Pancreas (tissue), 10 donors: ENCODE measurements at regions not wholly inside any gene's neighbourhood (a gene's known extent, or its start where the extent isn't known, plus 50 kb on each side); places are given as distances from the start of the nearest gene placed in this dataset.

Experiments used
- ATAC-seq, 4 donors: fragments of 200-7000 bp; cut with Tn5 transposase; one replicate each; pipeline versions ENCODE4 v1.8.0 to v1.9.1; 2020; ENCODE audit warnings: mild to moderate bottlenecking in 4 of 4, moderate library complexity in 4 of 4
- DNase-seq, 6 donors: peaks; one replicate each; pipeline ENCODE4 v3.0.0-alpha.2; 2020
- FAIRE-seq: peaks from 2 replicates; lab custom pipeline; 2012; peaks lifted over from hg19 to GRCh38; lab: Jason Lieb, UNC
- H3K27ac ChIP-seq, 4 donors: fragments of 200-600 bp; sonication (generic); 1 replicate in 3 of 4; 2 replicates in 1 of 4; pipeline versions ENCODE4 v1.5.0 to v1.8.0; 2020
- H3K27me3 ChIP-seq, 4 donors: fragments of 200-600 bp; one replicate each; pipeline ENCODE4 v1.8.0; 2021
- H3K36me3 ChIP-seq, 3 donors: fragments of 200-600 bp; sonication (generic) in 1 of 3; one replicate each; pipeline versions ENCODE4 v1.5.0 to v1.8.0; 2020 to 2021
- H3K4me1 ChIP-seq, 3 donors: fragments of 200-600 bp; one replicate each; pipeline ENCODE4 v1.8.0; 2021
- H3K4me3 ChIP-seq, 4 donors: fragments of 200-600 bp; sonication (generic) in 2 of 4; one replicate each; pipeline versions ENCODE4 v1.5.0 to v1.8.0; 2020 to 2021
- H3K9me3 ChIP-seq, 4 donors: fragments of 200-600 bp; one replicate each; pipeline ENCODE4 v1.8.0; 2021
- CTCF ChIP-seq, 4 donors: fragments of 200-600 bp; sonication (generic) in 3 of 4; IDR thresholded peaks; one replicate each; pipeline versions ENCODE4 v1.5.0 to v1.8.0; 2021; ENCODE audit warnings: antibody characterized with exemption in 4 of 4
- WGBS, 2 donors: extraction: QIAGEN DNeasy Blood & Tissue Kit; methylation state at CpG; one replicate each; pipeline ENCODE4 v1.1.7; 2013; 5-methylcytosine and 5-hydroxymethylcytosine counted together
- intact Hi-C, 3 donors: fragments of 100-400 bp; cut with DNase I; formaldehyde crosslinking; loops; one replicate each; pipeline versions ENCODE4 v1.11.1 to v1.14.2; 2022
- donor health status: healthy with polysubstance abuse.
- donor health status: DM: no; HTN: no; CAD: no; lungs with moderate emphysema.
- donor health status: DM: no; HTN: no; CAD: no.
- donor health status: control.
- donor health status: control.
- donor health status: Bipolar disorder and iron deficiency.
- donor health status: DM: yes; HTN: yes; CAD: no.
- donor health status: DM: no; HTN: no; CAD: no.
- donor health status: DM: no; HTN: no; CAD: no.
- donor health status: DM: yes; HTN: yes; CAD: no.

- no peak for DNase-seq
- intact Hi-C loops, result no loop called here
- Histone ChIP-seq H3K36me3 (no peaks in the 10 kb centered on the region), H3K4me3 (no peak overlapping the region), H3K4me1 (no peaks in the 10 kb centered on the region), H3K27me3 (no peaks in the 10 kb centered on the region), H3K9me3 (no peaks in the 10 kb centered on the region), H3K27ac (peak overlapping the region in 2 of 4 donors; percentile 42 to 53)
- no peak for TF ChIP-seq CTCF (IDR thresholded peaks at IDR 0.05)
- ATAC-seq, result peak in 1 of 4 donors; percentile 29
- FAIRE-seq, result no peak
- 67 to 74% methylated on average over 14 of the region's 14 CpGs for WGBS, 2 donors
These were observed 606.5 kb downstream of the UQCRFS1 start for GRCh38 chr19:28606269-28607032.

- no peak for DNase-seq
- Histone ChIP-seq H3K27ac (peak overlapping the region in 3 of 4 donors; percentile 1 to 53 (median 42)), H3K27me3 (no peaks in the 10 kb centered on the region), H3K4me3 (no peak overlapping the region), H3K9me3 (no peaks in the 10 kb centered on the region), H3K36me3 (no peaks in the 10 kb centered on the region), H3K4me1 (no peaks in the 10 kb centered on the region)
- 58% methylated on average over 8 of the region's 8 CpGs for WGBS, 2 donors
- FAIRE-seq, result no peak
- TF ChIP-seq CTCF (IDR thresholded peaks at IDR 0.05), result no peak
- ATAC-seq, result peak in 3 of 4 donors; percentile 38 to 62 (median 54)
- intact Hi-C loops, result no loop called here
These were observed 607.3 kb downstream of the UQCRFS1 start for GRCh38 chr19:28605501-28606268.

GRCh38 chr19:28603453-28603852, 609.5 kb downstream of the UQCRFS1 start:
- TF ChIP-seq CTCF (IDR thresholded peaks at IDR 0.05), result no peak
- no peaks in the 10 kb centered on the region for H3K36me3 ChIP-seq
- ATAC-seq, result no peak
- H3K27me3 ChIP-seq, result no peaks in the 10 kb centered on the region
- no peak overlapping the region for H3K4me3 ChIP-seq
- intact Hi-C loops, result no loop called here
- DNase-seq, result no peak
- 86 to 93% methylated on average over 2 of the region's 2 CpGs for WGBS, 2 donors
- H3K4me1 ChIP-seq, result no peaks in the 10 kb centered on the region
- no peaks in the 10 kb centered on the region for H3K9me3 ChIP-seq
- FAIRE-seq, result no peak
- no peak overlapping the region for H3K27ac ChIP-seq

GRCh38 chr19:28602675-28603298, 610.2 kb downstream of the UQCRFS1 start:
- H3K36me3 ChIP-seq, result no peaks in the 10 kb centered on the region
- FAIRE-seq, result no peak
- intact Hi-C loops, result no loop called here
- H3K27me3 ChIP-seq, result no peaks in the 10 kb centered on the region
- DNase-seq, result no peak
- ATAC-seq, result no peak
- H3K4me3 ChIP-seq, result no peak overlapping the region
- TF ChIP-seq CTCF (IDR thresholded peaks at IDR 0.05), result no peak
- no peaks in the 10 kb centered on the region for H3K9me3 ChIP-seq
- no peak overlapping the region for H3K27ac ChIP-seq
- WGBS, 2 donors, result 68 to 76% methylated on average over 9 of the region's 9 CpGs
- no peaks in the 10 kb centered on the region for H3K4me1 ChIP-seq
